PFSK-1 (cell line): ENCODE measurements at regions not wholly inside any gene's neighbourhood (a gene's known extent, or its start where the extent isn't known, plus 50 kb on each side); places are given as distances from the start of the nearest gene placed in this dataset.

ENCODE experiments used
- FOXP2 ChIP-seq: optimal IDR thresholded peaks from 2 replicates; pipeline ENCODE3; 2011; ENCODE audit warnings: borderline replicate concordance, control low read depth, inconsistent platforms; ENCODE audit not compliant: insufficient read depth; ENCODE audit errors: extremely low read length, extremely low read depth
- POLR2AphosphoS5 ChIP-seq: IDR thresholded peaks from 2 replicates; pipeline ENCODE4 v1.6.1; 2012; ENCODE audit warnings: low read depth, mild to moderate bottlenecking, control low read depth, low read length, moderate library complexity
- SIN3A ChIP-seq: IDR thresholded peaks from 2 replicates; pipeline ENCODE4 v1.6.1; 2012; ENCODE audit warnings: mild to moderate bottlenecking, low read length, moderate library complexity, borderline replicate concordance; ENCODE audit not compliant: insufficient read depth
- TAF1 ChIP-seq: IDR thresholded peaks from 2 replicates; pipeline ENCODE4 v1.6.1; 2012; ENCODE audit warnings: low read length, control low read depth, borderline replicate concordance; ENCODE audit not compliant: insufficient read depth
- TF ChIP-seq, protein P1 (sequence below), 2 experiments: IDR thresholded peaks; 2 replicates each; pipeline versions ENCODE4 v1.6.1 to v1.8.0; 2011 to 2012; ENCODE audit warnings: low read depth in 2 of 2, low read length in 2 of 2, control low read depth in 1 of 2, inconsistent platforms in 1 of 2, mild to moderate bottlenecking in 1 of 2, moderate library complexity in 1 of 2; ENCODE audit not compliant: insufficient read depth in 1 of 2

DNA sequence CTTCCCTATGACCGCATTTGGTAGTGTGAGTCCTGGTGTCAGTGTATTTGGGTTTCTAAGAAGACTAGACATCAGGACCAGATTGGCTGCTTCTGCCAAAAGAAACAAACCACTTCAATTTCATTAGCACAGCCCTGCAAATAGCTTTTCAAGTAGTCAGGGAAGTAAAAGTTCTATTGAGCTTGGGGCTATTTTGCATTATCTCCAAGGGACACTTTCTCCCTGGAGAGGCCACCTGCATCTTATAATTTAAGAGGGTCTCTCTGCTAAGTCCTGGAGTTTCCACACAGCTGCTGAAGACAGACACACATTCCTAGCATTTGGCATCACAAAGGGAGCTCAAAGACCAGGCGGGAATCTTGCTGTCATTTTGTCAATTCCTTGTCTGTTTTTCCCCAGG lies 141.2 kb downstream of the BMP2 start:
- TF ChIP-seq TAF1 (no peak), FOXP2 (no peak), SIN3A (no peak), POLR2AphosphoS5 (no peak)
- TF ChIP-seq, protein P1, sequence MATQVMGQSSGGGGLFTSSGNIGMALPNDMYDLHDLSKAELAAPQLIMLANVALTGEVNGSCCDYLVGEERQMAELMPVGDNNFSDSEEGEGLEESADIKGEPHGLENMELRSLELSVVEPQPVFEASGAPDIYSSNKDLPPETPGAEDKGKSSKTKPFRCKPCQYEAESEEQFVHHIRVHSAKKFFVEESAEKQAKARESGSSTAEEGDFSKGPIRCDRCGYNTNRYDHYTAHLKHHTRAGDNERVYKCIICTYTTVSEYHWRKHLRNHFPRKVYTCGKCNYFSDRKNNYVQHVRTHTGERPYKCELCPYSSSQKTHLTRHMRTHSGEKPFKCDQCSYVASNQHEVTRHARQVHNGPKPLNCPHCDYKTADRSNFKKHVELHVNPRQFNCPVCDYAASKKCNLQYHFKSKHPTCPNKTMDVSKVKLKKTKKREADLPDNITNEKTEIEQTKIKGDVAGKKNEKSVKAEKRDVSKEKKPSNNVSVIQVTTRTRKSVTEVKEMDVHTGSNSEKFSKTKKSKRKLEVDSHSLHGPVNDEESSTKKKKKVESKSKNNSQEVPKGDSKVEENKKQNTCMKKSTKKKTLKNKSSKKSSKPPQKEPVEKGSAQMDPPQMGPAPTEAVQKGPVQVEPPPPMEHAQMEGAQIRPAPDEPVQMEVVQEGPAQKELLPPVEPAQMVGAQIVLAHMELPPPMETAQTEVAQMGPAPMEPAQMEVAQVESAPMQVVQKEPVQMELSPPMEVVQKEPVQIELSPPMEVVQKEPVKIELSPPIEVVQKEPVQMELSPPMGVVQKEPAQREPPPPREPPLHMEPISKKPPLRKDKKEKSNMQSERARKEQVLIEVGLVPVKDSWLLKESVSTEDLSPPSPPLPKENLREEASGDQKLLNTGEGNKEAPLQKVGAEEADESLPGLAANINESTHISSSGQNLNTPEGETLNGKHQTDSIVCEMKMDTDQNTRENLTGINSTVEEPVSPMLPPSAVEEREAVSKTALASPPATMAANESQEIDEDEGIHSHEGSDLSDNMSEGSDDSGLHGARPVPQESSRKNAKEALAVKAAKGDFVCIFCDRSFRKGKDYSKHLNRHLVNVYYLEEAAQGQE (IDR thresholded peaks at IDR 0.05; ENCODE audit: insufficient read depth in 1 of 2, low read depth in 2 of 2, low read length in 2 of 2) = no peak

DNA sequence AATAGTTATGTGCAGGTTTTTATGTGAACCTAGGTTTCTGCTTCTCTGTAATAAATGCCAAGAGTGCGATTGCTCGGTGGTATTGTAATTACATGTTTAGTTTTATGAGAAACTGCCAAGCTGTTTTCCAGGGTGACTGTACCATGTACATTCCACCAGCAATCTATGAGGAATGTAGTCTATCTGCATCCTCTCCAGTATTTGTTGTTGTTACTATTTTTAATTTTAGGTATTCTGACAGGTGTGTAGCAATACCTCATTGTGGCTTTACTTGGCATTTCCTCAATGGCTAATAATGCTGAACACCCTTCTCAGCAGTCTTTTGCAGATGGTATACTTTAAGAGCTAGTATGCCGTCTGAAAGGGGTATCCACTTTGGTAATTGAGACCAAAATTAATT lies 142.1 kb downstream of the BMP2 start:
- no peak for TF ChIP-seq TAF1
- TF ChIP-seq, protein P1 (IDR thresholded peaks at IDR 0.05; ENCODE audit: insufficient read depth in 1 of 2, low read depth in 2 of 2, low read length in 2 of 2) = no peak
- no peak for TF ChIP-seq FOXP2
- no peak for TF ChIP-seq POLR2AphosphoS5
- TF ChIP-seq SIN3A = no peak

DNA sequence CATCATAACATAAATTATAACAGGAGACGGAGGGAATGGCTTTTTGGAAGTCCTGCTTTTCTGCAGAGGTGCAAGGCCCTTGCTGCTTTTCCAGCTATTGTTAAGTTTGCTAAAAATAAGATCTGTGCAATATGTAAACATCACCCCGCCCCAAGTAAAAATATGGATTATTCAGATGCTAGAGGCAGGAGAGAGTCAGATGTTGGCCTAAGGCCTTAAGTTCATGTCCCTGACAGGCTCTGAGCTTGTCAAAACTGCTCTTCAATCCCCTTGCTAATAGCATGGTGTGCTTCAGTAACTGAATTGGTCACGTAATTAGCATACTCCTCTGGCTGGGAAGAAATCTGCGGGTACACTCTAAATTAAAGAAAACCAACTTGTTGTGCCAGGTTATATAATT lies 147.5 kb downstream of the BMP2 start:
- TF ChIP-seq, protein P1 (IDR thresholded peaks at IDR 0.05; ENCODE audit: insufficient read depth in 1 of 2, low read depth in 2 of 2, low read length in 2 of 2) = no peak
- no peak for TF ChIP-seq TAF1
- no peak for TF ChIP-seq FOXP2
- TF ChIP-seq SIN3A = no peak
- no peak for TF ChIP-seq POLR2AphosphoS5

DNA sequence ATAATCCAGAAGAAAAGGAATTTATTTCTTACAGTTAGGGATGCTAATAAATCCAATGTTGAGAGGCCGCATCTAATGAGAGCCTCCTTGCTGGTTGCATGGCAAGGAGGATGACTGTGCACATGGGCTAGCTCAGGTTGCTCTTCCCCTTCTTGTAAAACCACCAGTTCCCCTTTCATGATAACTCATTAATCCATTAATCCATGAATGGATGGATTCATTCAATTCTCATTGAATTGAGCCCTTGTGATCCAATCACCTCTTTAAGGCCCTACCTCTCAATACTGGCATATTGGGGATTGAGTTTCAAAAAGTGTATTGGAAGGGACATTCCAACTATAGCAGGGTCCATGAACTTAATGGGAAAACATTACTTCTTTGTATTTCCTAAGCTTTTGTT lies 149.5 kb downstream of the BMP2 start:
- TF ChIP-seq FOXP2 (no peak), SIN3A (no peak), POLR2AphosphoS5 (no peak), TAF1 (no peak)
- TF ChIP-seq, protein P1 (IDR thresholded peaks at IDR 0.05; ENCODE audit: insufficient read depth in 1 of 2, low read depth in 2 of 2, low read length in 2 of 2) = no peak

DNA sequence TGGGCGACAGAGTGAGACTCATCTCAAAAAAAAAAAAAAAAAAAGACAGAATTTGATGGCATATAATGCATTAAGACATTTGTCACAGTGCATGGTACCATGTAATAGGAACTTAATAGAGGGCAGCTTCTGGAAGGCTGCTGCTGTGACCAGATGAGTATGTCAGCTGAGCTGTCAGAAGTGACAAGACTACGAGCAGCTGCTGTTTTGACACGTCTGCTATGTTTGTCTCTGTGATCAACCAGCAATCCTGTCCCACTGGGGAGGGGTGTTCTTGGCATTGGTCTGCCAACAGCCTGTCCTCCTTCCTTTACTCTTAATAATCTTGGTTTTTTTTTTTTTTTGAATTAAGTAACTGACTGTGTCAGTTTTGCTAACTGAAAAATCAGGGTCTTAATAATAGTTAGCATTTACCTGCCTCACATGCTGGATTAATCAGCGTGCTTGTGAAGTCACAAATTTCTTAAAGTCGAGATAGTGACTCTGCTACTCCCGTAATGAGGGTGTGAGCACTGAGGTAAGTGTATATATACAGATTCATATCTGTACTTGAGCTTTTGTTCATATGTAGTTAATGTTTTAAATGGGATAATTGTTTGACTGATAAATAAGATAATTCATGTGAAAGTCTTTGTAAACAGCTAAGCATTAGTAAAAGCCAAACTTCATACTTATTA lies 152.4 kb downstream of the BMP2 start:
- TF ChIP-seq FOXP2 (no peak), POLR2AphosphoS5 (no peak), TAF1 (no peak), SIN3A (no peak)
- TF ChIP-seq, protein P1 (IDR thresholded peaks at IDR 0.05; ENCODE audit: insufficient read depth in 1 of 2, low read depth in 2 of 2, low read length in 2 of 2) = no peak
